ENCODE measurements at regions not wholly inside any gene's neighbourhood (a gene's known extent, or its start where the extent isn't known, plus 50 kb on each side); places are given as distances from the start of the nearest gene placed in this dataset.
"Not testable (repeated sequence)": the region's sequence is repeated elsewhere in the genome, so short reads cannot be mapped to it uniquely, and the experiment has no call there.

- DNase-seq: not testable (repeated sequence)
Observed at GRCh38 chr2:187784138-187784537, 229.9 kb upstream of the TFPI start.

GRCh38 chr2:187799601-187800000, 245.4 kb upstream of the TFPI start:
- no peak for DNase-seq

- no peak for DNase-seq
Observed at GRCh38 chr2:187803816-187804215, 249.6 kb upstream of the TFPI start.

- DNase-seq: no peak
Observed at GRCh38 chr2:187815113-187815512, 260.9 kb upstream of the TFPI start.

- DNase-seq: no peak
Observed at GRCh38 chr2:187819624-187820023, 265.4 kb upstream of the TFPI start.

GRCh38 chr2:187825108-187825507, 270.9 kb upstream of the TFPI start:
- DNase-seq: no peak

GRCh38 chr2:187826023-187826422, 271.8 kb upstream of the TFPI start:
- no peak for DNase-seq

GRCh38 chr2:187834787-187835186, 280.6 kb upstream of the TFPI start:
- no peak for DNase-seq

- peak; percentile 49 to 55 for DNase-seq
Observed at GRCh38 chr2:187838690-187839089, 284.5 kb upstream of the TFPI start.

- no peak for DNase-seq
Observed at GRCh38 chr2:187842315-187842714, 288.1 kb upstream of the TFPI start.

- DNase-seq: peak; percentile 34 to 81
Observed at GRCh38 chr2:187842978-187843847, 289.0 kb upstream of the TFPI start.

GRCh38 chr2:187847245-187848208, 293.3 kb upstream of the TFPI start:
- no peak for DNase-seq

GRCh38 chr2:187851955-187852561, 297.8 kb upstream of the TFPI start:
- DNase-seq: no peak

- DNase-seq: no peak
Observed at GRCh38 chr2:187853381-187853791, 299.2 kb upstream of the TFPI start.

GRCh38 chr2:187854801-187855200, 300.6 kb upstream of the TFPI start:
- no peak for DNase-seq

- no peak for DNase-seq
Observed at GRCh38 chr2:187855689-187856088, 301.5 kb upstream of the TFPI start.

- no peak for DNase-seq
Observed at GRCh38 chr2:187857826-187858225, 303.6 kb upstream of the TFPI start.

GRCh38 chr2:187862715-187863114, 308.5 kb upstream of the TFPI start:
- no peak for DNase-seq

- no peak for DNase-seq
Observed at GRCh38 chr2:187865025-187865424, 310.8 kb upstream of the TFPI start.

GRCh38 chr2:187867165-187867564, 312.9 kb upstream of the TFPI start:
- no peak for DNase-seq

GRCh38 chr2:187869195-187869594, 315.0 kb upstream of the TFPI start:
- DNase-seq: no peak

- DNase-seq: no peak
Observed at GRCh38 chr2:187871506-187871905, 317.3 kb upstream of the TFPI start.

- no peak for DNase-seq
Observed at GRCh38 chr2:187873132-187873531, 318.9 kb upstream of the TFPI start.
